HG03025 (cell line): ENCODE measurements at regions not wholly inside any gene's neighbourhood (a gene's known extent, or its start where the extent isn't known, plus 50 kb on each side); places are given as distances from the start of the nearest gene placed in this dataset.
"Not testable (repeated sequence)": the region's sequence is repeated elsewhere in the genome, so short reads cannot be mapped to it uniquely, and the experiment has no call there.

Experiments used
- ATAC-seq: cut with Tn5 transposase; IDR thresholded peaks from one replicate; pipeline ENCODE4 v1.9.1; 2021; ENCODE audit warnings: mild to moderate bottlenecking, moderate library complexity; ENCODE audit not compliant: unreplicated experiment, low FRiP score

GRCh38 chr6:6860863-6861262, 246.9 kb upstream of the RREB1 start:
- no peak for ATAC-seq

GRCh38 chr6:6861351-6861894, 246.3 kb upstream of the RREB1 start:
- ATAC-seq, result no peak

- ATAC-seq, result no peak
Observed at GRCh38 chr6:6861995-6862394, 245.8 kb upstream of the RREB1 start.

GRCh38 chr6:6863970-6864639, 243.7 kb upstream of the RREB1 start:
- ATAC-seq, result no peak

- ATAC-seq, result no peak
Observed at GRCh38 chr6:6865611-6866010, 242.2 kb upstream of the RREB1 start.

- ATAC-seq, result no peak
Observed at GRCh38 chr6:6866656-6867403, 240.9 kb upstream of the RREB1 start.

- no peak for ATAC-seq
Observed at GRCh38 chr6:6867404-6867799, 240.4 kb upstream of the RREB1 start.

- ATAC-seq, result no peak
Observed at GRCh38 chr6:6869094-6869493, 238.7 kb upstream of the RREB1 start.

- ATAC-seq, result no peak
Observed at GRCh38 chr6:6870921-6871320, 236.8 kb upstream of the RREB1 start.

GRCh38 chr6:6872459-6873344, 235.1 kb upstream of the RREB1 start:
- no peak for ATAC-seq

- no peak for ATAC-seq
Observed at GRCh38 chr6:6873778-6874177, 234.0 kb upstream of the RREB1 start.

GRCh38 chr6:6875818-6876470, 231.8 kb upstream of the RREB1 start:
- ATAC-seq, result no peak

GRCh38 chr6:6877792-6878191, 230.0 kb upstream of the RREB1 start:
- ATAC-seq, result not testable (repeated sequence)

- no peak for ATAC-seq
Observed at GRCh38 chr6:6878887-6879585, 228.7 kb upstream of the RREB1 start.

GRCh38 chr6:6879586-6879974, 228.2 kb upstream of the RREB1 start:
- ATAC-seq, result not testable (repeated sequence)

- no peak for ATAC-seq
Observed at GRCh38 chr6:6880745-6881437, 226.9 kb upstream of the RREB1 start.

GRCh38 chr6:6881438-6882225, 226.1 kb upstream of the RREB1 start:
- ATAC-seq, result no peak

- ATAC-seq, result no peak
Observed at GRCh38 chr6:6882592-6882991, 225.2 kb upstream of the RREB1 start.
